AG09319 (cell line): ENCODE measurements at regions not wholly inside any gene's neighbourhood (a gene's known extent, or its start where the extent isn't known, plus 50 kb on each side); places are given as distances from the start of the nearest gene placed in this dataset.

Experiments used
- DNase-seq: peaks from one replicate; pipeline ENCODE4 v3.0.0-alpha.2; 2010; ENCODE audit warnings: low read depth; ENCODE audit errors: extremely low read depth
- TF ChIP-seq, protein P1 (sequence below): IDR thresholded peaks from 2 replicates; pipeline ENCODE4 v1.5.1; 2011; ENCODE audit warnings: low read depth, mild to moderate bottlenecking, inconsistent platforms, low read length, moderate library complexity

DNA sequence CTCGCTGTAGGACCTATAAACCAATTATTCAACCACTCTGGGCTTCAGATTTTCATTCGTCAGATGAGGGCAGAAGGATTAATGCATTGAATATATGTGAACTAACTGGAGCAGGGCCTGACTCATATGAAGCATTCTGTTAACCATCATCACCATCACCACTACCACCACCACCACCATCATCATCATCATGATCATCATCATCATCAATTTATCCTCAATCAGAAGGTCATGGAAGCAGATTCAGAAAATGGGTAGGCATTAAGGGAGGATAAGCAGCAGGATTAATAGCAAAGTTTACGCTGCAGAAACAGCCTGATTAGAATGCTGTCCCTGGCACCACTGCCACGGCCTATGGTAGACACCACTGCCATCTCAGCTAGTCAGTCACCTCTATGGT lies 407.5 kb upstream of the THBS1 start:
- no peak for DNase-seq
- TF ChIP-seq, protein P1, sequence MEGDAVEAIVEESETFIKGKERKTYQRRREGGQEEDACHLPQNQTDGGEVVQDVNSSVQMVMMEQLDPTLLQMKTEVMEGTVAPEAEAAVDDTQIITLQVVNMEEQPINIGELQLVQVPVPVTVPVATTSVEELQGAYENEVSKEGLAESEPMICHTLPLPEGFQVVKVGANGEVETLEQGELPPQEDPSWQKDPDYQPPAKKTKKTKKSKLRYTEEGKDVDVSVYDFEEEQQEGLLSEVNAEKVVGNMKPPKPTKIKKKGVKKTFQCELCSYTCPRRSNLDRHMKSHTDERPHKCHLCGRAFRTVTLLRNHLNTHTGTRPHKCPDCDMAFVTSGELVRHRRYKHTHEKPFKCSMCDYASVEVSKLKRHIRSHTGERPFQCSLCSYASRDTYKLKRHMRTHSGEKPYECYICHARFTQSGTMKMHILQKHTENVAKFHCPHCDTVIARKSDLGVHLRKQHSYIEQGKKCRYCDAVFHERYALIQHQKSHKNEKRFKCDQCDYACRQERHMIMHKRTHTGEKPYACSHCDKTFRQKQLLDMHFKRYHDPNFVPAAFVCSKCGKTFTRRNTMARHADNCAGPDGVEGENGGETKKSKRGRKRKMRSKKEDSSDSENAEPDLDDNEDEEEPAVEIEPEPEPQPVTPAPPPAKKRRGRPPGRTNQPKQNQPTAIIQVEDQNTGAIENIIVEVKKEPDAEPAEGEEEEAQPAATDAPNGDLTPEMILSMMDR = no peak

DNA sequence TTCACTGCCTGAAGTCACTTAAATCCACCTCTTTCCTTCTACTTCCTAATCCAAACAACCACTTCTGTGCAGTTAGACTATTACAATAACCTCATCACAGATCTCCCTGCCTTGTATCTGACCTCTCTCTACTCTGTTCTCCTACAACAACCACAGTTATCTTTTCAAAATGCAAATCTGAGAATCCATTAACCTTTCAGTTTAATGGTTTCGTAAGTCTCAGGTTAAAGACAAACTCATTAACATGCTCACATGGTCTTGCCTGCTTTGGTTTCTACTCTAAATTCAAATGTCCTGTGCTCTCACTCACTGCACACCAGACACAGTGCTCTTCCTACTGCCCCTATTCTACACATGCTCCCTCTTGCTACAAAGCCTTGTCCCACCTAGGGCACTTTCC lies 406.5 kb upstream of the THBS1 start:
- TF ChIP-seq, protein P1 = no peak
- no peak for DNase-seq

DNA sequence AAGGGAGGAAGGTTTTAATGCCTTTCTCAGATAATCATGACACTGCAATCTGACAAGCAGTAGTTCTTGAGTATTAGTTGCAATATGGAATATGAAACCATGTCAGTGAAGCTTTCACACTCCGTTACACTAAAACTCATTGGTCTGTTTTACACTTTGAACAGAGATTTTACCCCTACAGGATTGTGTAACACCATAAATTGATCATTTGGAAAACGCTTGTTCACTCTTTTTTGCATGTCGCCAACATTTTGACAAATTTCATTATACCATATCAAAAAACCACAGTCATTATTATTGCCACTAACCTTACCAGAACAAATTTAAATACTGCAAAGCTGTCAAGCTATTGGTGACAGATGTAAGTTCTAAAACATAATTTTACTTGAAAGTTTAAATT lies 404.8 kb upstream of the THBS1 start:
- DNase-seq = no peak
- TF ChIP-seq, protein P1 = no peak

DNA sequence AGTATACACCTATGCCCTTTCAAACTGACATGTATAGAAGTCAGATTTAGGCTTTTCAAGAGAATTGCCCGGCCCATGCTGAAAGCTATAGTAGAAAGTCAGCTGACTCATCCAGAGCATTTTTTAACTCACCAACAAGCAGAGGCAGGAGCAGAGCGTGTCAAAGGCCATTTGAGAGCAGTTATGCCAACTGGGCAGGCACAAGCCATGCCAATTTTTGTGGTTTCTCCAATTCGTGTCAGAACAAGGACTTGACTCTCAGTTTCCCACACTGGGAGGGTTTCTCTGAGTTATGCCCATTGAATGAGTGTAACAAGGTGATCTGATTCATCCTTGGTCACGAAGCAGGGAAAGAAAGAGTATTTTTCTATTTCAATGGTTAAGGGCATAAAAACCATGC lies 403.3 kb upstream of the THBS1 start:
- no peak for DNase-seq
- TF ChIP-seq, protein P1 = no peak

DNA sequence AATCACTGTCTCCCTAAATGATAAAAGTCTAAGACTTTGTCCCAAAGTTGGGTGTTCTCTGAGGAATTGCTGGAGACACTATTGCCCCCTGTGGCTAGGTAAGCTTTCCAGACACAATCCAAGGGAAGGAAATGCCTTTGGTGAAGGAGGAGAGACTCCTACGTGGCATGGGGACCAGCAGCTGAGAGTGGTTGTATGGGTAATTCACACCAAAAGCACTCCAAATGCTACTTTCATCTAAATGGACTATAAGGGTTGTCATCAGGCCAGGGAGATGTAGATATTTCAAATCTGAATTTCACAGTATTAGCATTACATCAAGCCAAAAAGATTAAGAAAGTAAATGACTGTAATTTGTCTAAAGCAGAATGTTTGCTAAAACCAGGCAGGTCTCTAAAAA lies 400.8 kb upstream of the THBS1 start:
- no peak for DNase-seq
- TF ChIP-seq, protein P1 = peak; percentile 6; the same call in 1 of the 2 replicates

DNA sequence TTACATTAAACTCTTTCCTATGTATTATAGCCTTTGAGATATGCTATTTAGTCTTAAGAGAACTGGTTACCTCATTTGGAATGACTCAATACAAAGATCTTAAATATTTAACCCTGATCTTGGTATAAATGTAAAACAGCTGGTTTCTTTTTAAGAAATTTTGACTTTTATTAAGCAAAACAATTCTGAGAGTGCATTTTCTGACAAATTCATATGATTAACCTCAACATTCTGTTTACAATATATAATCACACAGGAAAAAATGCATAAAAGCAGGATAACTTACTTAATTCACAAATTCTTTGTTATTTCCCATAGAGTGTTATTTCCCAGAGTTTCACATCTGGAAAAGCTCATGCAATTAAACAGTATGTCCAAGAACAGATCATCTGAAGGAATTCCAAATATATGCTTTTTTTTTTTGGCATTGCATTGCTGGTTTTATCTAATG lies 400.4 kb upstream of the THBS1 start:
- TF ChIP-seq, protein P1 = no peak
- peak; percentile 84 for DNase-seq

DNA sequence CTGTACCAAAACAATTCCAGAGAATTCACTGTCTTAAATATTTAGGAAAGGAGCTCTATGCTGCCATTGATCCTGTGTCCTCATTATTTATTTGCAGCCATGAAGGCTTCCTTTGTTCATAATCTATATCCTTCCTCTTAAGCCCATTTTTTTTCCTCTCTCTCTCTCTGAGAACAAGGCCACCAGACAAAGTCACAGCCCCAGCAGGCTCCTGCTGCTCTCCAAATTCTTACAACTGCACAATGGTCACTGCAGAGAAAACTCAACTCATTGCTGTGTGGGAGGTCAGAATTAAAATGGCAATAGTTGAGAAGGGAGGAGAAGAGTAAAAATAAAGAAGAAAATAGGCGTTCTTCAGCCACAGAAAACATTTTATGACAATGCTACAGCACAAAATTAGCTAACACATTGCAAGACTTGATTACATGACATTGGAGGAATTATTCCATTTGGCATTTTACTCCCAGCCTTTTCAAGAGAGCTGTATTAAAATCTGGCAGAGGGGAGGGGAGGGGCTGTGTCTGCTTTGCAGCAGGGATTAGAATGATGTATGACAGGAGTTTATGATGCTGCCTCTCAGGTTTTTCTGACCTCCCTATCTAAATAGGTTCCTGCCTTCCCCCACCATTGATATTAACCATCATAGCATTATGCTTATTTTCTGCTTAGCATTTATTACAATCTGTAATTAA lies 399.7 kb upstream of the THBS1 start:
- DNase-seq = no peak
- TF ChIP-seq, protein P1 = no peak
